Activated T-cell treated with anti-CD3 and anti-CD28 coated beads, Interleukin-2, amount 50 U/mL, for 72 hours (primary cell): ENCODE measurements at regions not wholly inside any gene's neighbourhood (a gene's known extent, or its start where the extent isn't known, plus 50 kb on each side); places are given as distances from the start of the nearest gene placed in this dataset.

Source experiments
- ATAC-seq, 2 donors: fragments of 150-1000 bp; cut with Tn5 transposase; replicated peaks in 1 of 2; 2 replicates each; pipeline ENCODE4 v1.10.0; 2021; ENCODE audit warnings: moderate library complexity in 2 of 2, mild to moderate bottlenecking in 1 of 2
- DNase-seq, 2 donors: peaks; one replicate each; pipeline ENCODE4 v3.0.0; 2021 to 2022; ENCODE audit warnings: mixed read lengths in 1 of 2
- H3K27ac Mint-ChIP-seq: one replicate; pipeline ENCODE4 v1.8.0; 2022; ENCODE audit warnings: mild to moderate bottlenecking, moderate library complexity, mixed read lengths
- H3K27me3 Mint-ChIP-seq: one replicate; pipeline ENCODE4 v1.8.0; 2022; ENCODE audit warnings: low read depth, mixed read lengths
- H3K36me3 Mint-ChIP-seq, 2 donors: one replicate each; pipeline ENCODE4 v1.8.0; 2022; ENCODE audit warnings: mixed read lengths in 2 of 2, mild to moderate bottlenecking in 1 of 2; ENCODE audit not compliant: insufficient read depth in 2 of 2
- H3K4me1 Mint-ChIP-seq: one replicate; pipeline ENCODE4 v1.8.0; 2022; ENCODE audit warnings: low read depth, mixed read lengths
- H3K4me3 Mint-ChIP-seq, 2 donors: one replicate each; pipeline ENCODE4 v1.8.0; 2022; ENCODE audit warnings: mild to moderate bottlenecking in 2 of 2, mixed read lengths in 2 of 2, moderate library complexity in 2 of 2
- H3K9me3 Mint-ChIP-seq, 2 donors: one replicate each; pipeline ENCODE4 v1.8.0; 2022; ENCODE audit warnings: mixed read lengths in 2 of 2

DNA sequence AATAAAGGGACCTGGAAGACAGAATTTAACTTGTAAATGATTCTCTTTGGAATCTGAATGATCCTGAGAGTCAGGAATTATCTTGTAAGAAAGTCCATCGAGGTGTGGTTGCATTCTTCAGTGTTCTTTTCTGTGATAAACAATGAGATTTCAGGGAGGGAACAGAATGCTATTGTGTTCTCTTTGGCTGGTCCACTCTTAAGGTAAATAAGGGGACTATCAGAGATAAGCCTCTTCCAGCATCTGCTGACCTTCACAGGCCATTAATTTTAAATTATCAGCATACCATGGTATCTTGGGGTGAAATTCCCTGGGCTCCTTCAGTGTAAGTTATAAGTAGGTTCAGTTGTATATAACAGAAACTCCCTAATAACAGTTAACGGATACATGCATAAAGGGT is 107.1 kb upstream of the ARHGAP24 start:
- Mint-ChIP-seq H3K27ac (no peak overlapping the region), H3K27me3 (no peaks in the 10 kb centered on the region), H3K36me3 (no peaks in the 10 kb centered on the region), H3K4me3 (no peak overlapping the region), H3K9me3 (peaks cover 0 to 2% of the 10 kb centered on the region in 2 donors), H3K4me1 (no peaks in the 10 kb centered on the region)
- ATAC-seq (no peak), DNase-seq (no peak)

DNA sequence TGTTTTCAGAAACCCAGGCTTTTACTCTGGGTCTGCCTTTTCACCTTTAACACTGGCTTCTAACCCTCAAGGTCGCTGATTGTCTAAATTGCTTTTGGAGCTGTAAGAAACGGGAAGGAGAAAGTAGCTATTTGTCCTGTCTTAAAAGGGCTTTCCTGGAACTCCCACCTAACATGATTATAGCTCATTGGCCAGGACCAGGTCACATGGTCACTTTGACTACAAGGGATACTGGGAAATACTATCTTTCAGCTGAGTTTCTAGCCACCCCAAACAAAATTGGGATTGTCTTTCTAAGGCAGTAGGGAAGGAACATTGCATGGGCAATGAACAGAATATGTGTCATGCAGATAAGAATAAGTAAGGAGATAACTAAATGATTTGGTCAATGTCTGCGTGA is 106.7 kb upstream of the ARHGAP24 start:
- no peaks in the 10 kb centered on the region for H3K9me3 Mint-ChIP-seq
- ATAC-seq (no peak), DNase-seq (no peak)
- no peak overlapping the region for H3K27ac Mint-ChIP-seq
- H3K27me3 Mint-ChIP-seq, result no peaks in the 10 kb centered on the region
- no peaks in the 10 kb centered on the region for H3K4me1 Mint-ChIP-seq
- no peak overlapping the region for H3K4me3 Mint-ChIP-seq
- H3K36me3 Mint-ChIP-seq, result no peaks in the 10 kb centered on the region

DNA sequence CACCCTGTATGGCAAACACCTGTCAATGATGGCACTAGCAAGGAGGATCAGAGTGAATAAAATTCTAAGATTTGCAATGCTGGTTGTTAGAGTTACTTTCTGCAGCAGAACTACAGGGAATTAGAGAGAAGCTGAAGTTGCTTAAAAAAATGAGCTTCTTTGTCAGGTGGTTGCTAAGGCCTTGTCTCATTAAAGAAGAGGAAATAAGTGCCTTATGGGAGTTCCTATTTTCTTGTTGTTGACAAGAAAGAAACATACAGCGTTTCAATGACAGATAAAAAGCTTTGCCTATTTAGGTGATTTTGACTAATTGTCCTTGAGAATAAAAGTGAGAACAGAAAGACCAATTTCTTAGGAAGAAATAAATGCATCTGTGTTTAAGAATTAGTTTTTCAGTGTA is 106.0 kb upstream of the ARHGAP24 start:
- H3K27me3 Mint-ChIP-seq, result no peaks in the 10 kb centered on the region
- no peak overlapping the region for H3K27ac Mint-ChIP-seq
- H3K4me3 Mint-ChIP-seq, result no peak overlapping the region
- no peaks in the 10 kb centered on the region for H3K4me1 Mint-ChIP-seq
- ATAC-seq (no peak), DNase-seq (no peak)
- no peaks in the 10 kb centered on the region for H3K9me3 Mint-ChIP-seq
- H3K36me3 Mint-ChIP-seq, result no peaks in the 10 kb centered on the region

DNA sequence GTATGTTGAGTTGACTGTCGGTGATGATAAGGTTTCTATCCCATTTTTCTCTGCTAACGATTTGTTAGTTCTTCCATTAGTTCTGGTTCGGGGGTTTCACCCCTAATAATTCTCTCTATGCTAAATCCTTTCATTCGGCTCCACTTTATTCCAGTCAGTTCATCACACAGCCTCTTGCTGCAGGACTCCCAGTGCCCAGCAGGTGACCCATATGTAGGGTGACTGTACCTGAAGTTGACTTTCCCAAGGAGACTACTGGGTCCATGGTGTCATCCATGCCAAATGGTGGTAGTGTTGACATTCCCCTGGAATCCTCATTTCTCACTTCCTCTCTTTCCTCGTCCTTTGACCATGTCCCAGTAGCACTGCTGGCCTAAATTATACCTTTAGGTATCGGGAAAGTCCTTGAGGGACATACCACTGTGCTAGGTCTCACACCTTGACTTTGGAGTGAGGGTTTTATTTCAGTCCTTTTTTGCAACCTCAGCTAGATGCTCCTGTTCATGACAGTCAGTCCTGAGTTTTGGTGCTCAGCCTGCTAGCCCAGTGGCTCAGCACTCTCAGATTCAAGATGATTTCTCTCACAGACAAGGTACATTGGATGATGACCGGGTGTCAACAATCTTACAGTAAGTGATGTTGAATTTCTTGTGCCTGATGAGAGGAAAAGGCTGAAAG is 105.1 kb upstream of the ARHGAP24 start:
- no peaks in the 10 kb centered on the region for H3K27me3 Mint-ChIP-seq
- no peaks in the 10 kb centered on the region for H3K36me3 Mint-ChIP-seq
- no peak overlapping the region for H3K4me3 Mint-ChIP-seq
- no peaks in the 10 kb centered on the region for H3K4me1 Mint-ChIP-seq
- ATAC-seq (no peak), DNase-seq (no peak)
- no peaks in the 10 kb centered on the region for H3K9me3 Mint-ChIP-seq
- no peak overlapping the region for H3K27ac Mint-ChIP-seq

DNA sequence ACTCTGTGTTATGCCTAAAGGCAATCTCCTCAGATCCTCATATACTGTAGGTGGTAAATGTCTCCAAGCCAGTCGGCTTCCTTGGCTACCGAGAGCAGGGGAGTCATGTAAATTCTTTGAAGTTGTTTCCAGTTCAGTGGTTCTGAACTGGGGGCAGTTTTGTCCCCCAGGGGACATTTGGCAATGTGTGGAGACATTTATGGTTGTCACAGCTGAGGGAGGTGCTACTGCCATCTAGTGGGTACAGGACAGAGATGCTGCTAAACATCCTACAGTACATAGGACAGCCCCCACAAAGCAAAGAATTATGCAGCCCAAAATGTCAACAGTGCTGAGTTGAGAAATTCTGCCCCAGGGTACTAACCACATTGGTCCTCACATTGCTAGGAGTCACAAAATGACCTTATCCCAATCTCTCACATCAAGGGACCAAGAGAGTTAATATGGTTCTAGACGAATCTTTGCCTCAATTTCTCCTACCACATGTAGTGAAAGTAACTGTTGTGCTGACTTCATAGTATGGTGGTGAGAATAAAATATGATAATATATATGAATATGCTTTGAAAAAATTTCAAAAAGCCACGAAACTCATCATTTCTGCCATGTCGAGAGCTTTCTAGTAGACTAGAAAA is 104.4 kb upstream of the ARHGAP24 start:
- Mint-ChIP-seq H3K4me1 (no peaks in the 10 kb centered on the region), H3K4me3 (no peak overlapping the region), H3K27ac (no peak overlapping the region), H3K27me3 (no peaks in the 10 kb centered on the region), H3K36me3 (no peaks in the 10 kb centered on the region), H3K9me3 (no peaks in the 10 kb centered on the region)
- DNase-seq (peak in 1 of 2 donors; percentile 7), ATAC-seq (no peak)

DNA sequence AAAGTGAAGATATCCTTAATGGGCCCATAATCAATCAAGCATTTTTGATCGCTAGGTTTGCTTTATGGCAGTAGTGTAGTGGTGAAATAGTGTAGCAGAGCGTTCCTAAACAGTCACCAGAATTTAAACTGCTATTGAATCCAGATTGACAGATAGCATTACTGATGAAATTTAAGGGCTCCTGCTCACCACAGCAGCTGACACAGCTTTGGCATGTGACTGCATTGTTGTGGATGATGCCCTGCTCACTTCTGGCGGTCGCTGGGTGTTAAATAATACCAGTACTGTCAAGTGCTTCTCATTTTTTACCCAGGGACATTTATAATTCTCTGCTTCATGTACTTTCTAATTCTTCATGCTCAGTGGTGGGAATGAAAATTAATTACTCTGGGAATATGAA is 102.0 kb upstream of the ARHGAP24 start:
- DNase-seq (no peak), ATAC-seq (no peak)
- Mint-ChIP-seq H3K27me3 (no peaks in the 10 kb centered on the region), H3K27ac (no peak overlapping the region), H3K4me3 (no peak overlapping the region), H3K4me1 (no peaks in the 10 kb centered on the region), H3K9me3 (no peaks in the 10 kb centered on the region), H3K36me3 (no peaks in the 10 kb centered on the region)

DNA sequence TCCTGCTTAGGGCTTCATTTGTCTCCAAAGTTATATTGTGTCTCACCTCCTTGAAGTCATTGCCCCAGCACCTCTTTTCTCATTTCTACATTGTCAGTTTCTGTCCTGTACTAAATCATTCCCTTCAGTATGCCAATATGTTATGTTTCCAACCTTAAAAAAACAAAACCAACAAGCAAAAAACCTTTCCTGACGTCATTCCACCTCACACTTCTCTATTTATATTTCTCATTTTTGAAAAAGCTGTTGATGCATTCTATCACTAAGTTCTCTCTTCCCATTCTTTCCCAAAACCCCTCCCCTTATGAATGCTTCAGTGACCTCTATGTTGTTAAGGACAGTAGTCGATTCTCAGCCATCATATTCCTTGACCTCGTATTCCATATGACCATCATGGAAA is 98.7 kb upstream of the ARHGAP24 start:
- H3K9me3 Mint-ChIP-seq, result no peaks in the 10 kb centered on the region
- no peak for ATAC-seq

DNA sequence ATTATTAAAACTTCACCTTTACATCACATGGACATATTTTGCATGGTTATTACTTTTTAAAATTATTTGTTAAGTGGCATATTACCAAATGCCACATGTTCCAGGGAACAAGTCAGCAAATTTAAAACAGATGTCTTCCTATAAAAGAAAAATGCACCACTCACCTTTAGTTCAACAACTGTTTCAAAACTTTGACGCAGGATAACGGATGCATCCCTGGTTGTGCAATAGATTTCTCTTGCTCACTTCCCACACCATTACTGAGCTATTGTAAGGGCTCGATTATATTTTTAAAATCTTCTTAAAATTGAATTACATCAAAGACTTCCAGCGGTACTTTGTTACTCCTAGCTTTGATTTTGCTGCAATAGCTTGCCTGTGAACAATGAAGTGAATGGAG is 93.0 kb upstream of the ARHGAP24 start:
- no peak for DNase-seq
- Mint-ChIP-seq H3K27me3 (no peaks in the 10 kb centered on the region), H3K4me1 (no peaks in the 10 kb centered on the region), H3K9me3 (peaks cover under 1 to 2% of the 10 kb centered on the region in 2 donors), H3K36me3 (no peaks in the 10 kb centered on the region), H3K4me3 (no peak overlapping the region), H3K27ac (no peak overlapping the region)
- no peak for ATAC-seq

More for the DNA sequence above, 98.7 kb upstream of the ARHGAP24 start:
- Mint-ChIP-seq H3K4me1 (no peaks in the 10 kb centered on the region), H3K4me3 (no peak overlapping the region), H3K27ac (no peak overlapping the region), H3K27me3 (no peaks in the 10 kb centered on the region), H3K36me3 (no peaks in the 10 kb centered on the region)
- no peak for DNase-seq

DNA sequence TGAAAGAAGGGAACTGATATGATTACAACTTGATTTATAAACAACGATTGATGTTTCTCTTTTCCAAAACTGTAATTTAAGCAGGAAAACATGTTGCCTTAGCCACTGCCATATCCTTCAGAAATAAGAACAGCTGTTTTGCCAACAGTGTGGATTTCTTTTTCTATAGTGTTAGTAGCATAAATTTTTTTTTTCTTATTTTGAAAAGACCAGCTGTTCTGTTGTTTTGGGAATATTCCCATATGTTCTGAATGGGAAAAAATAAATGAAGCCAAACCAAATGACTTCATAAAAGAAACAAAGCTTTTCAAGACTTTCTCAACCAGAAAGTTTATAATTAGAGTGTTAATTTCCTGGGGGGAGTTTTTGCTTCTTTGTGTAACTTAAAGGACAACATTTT is 83.9 kb upstream of the ARHGAP24 start:
- Mint-ChIP-seq H3K36me3 (no peaks in the 10 kb centered on the region), H3K9me3 (peaks cover 4 to 7% of the 10 kb centered on the region in 2 donors), H3K4me1 (no peaks in the 10 kb centered on the region), H3K4me3 (no peak overlapping the region), H3K27ac (no peak overlapping the region), H3K27me3 (no peaks in the 10 kb centered on the region)
- no peak for ATAC-seq
- no peak for DNase-seq

DNA sequence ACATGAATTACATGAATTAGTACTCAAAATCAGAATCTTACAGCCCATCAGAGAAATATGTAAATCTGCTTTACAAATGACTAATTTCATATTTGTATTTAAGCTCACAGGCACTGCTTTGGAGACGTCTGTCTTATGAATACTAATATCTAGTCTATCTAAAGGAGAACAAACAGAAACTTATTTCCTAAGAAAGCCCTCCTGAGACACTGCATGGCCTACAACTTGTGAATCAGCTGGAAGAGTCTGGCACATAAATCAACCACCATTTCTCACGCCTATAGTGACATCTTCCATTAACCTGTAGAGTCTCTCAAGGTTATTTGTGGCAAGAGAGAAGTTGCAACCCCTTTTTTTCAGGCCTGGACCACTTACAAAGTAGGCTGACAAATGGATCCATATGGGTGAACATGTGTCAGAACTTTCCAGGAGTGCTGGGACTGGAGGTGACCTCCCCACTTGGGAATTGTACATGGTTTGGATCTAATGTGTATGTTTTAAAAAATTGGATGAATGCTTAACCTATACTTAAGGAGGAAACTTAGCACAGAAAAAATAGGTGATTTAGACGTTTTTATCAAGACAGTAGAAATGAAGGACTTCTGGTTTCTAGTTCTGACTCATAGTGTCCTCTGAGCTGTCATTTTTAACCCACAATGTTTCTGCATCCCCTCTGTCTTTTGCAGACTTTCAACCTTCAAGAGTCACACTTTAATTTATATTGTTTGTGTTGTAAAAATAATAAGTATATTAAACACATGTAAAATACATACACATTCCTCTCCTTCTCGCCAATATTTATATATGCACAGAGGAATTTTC is 83.2 kb upstream of the ARHGAP24 start:
- Mint-ChIP-seq H3K36me3 (no peaks in the 10 kb centered on the region), H3K4me3 (no peak overlapping the region), H3K4me1 (no peaks in the 10 kb centered on the region), H3K27me3 (no peaks in the 10 kb centered on the region), H3K9me3 (peaks cover 4 to 8% of the 10 kb centered on the region in 2 donors), H3K27ac (no peak overlapping the region)
- ATAC-seq, result no peak
- no peak for DNase-seq

DNA sequence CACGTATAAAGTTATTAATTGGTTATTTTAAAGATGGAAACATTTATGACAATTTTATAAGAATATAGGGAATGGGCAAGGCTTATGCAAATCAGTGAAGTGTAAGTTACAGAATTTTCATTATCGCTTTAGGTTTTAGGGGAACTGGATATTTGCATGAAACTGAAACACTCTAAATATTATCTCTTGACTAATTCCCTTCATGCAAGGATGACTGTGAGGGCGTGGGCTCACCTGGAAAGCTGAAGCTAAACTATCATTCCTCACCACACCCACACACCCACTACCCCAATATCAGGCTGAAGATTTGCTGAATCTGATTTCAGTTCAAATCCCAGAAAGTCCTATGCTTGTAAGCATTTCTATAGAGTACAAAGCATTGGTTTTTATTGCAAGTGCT is 81.7 kb upstream of the ARHGAP24 start:
- H3K4me3 Mint-ChIP-seq, result no peak overlapping the region
- H3K4me1 Mint-ChIP-seq, result no peaks in the 10 kb centered on the region
- peaks cover 1 to 2% of the 10 kb centered on the region in 2 donors for H3K9me3 Mint-ChIP-seq
- DNase-seq (no peak), ATAC-seq (no peak)
- H3K36me3 Mint-ChIP-seq, result no peaks in the 10 kb centered on the region
- H3K27me3 Mint-ChIP-seq, result no peaks in the 10 kb centered on the region
- H3K27ac Mint-ChIP-seq, result no peak overlapping the region

DNA sequence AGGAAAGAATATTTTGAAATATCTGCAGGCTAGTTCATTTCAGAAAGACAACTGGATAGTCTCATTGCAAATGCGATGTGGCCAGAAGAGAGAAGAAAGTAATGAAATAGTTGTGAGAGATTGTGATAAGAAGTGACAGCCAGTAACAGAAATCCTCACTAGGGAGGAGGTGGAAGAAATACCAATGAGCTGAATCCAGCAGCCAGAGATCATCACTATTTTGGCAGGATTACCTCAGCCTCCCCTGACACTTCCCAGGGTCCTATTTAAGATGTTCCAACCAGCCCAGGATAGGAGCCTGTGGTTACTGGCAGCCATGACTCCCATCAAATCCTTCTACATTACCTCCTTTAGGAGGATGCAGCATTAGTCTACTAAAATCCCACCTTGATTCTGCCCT is 76.7 kb upstream of the ARHGAP24 start:
- no peak for DNase-seq
- Mint-ChIP-seq H3K9me3 (peaks cover 1 to 2% of the 10 kb centered on the region in 2 donors), H3K36me3 (no peaks in the 10 kb centered on the region), H3K27ac (no peak overlapping the region), H3K4me1 (no peaks in the 10 kb centered on the region), H3K27me3 (no peaks in the 10 kb centered on the region), H3K4me3 (no peak overlapping the region)
- ATAC-seq, result no peak

DNA sequence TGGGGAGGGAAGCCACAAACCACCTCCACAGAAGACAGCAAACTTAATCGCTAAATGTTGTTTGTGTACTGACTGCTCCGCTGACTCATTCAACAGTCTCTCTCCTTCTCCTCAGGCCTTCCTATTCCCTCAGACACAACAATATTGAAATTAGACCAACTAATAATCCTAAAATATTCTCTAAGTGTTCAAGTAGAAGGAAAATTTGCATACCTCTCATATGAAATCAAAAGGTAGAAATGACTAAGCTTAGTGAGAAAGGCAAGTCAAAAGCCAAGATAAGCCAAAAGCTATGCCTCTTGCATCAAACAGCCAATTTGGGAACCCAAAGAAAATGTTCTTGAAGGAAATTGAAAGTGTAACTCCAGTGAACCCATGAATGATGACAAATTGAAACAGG is 75.7 kb upstream of the ARHGAP24 start:
- no peaks in the 10 kb centered on the region for H3K4me1 Mint-ChIP-seq
- H3K27me3 Mint-ChIP-seq, result no peaks in the 10 kb centered on the region
- DNase-seq (no peak), ATAC-seq (no peak)
- peaks cover 1 to 2% of the 10 kb centered on the region in 2 donors for H3K9me3 Mint-ChIP-seq
- no peak overlapping the region for H3K27ac Mint-ChIP-seq
- no peak overlapping the region for H3K4me3 Mint-ChIP-seq
- no peaks in the 10 kb centered on the region for H3K36me3 Mint-ChIP-seq
